Coronary artery (tissue), 2 donors: ENCODE measurements at regions not wholly inside any gene's neighbourhood (a gene's known extent, or its start where the extent isn't known, plus 50 kb on each side); places are given as distances from the start of the nearest gene placed in this dataset.
"Not testable (repeated sequence)": the region's sequence is repeated elsewhere in the genome, so short reads cannot be mapped to it uniquely, and the experiment has no call there.

Source experiments
- DNase-seq: peaks from one replicate; pipeline ENCODE4 v3.0.0-alpha.2; 2017; ENCODE audit warnings: low spot score
- H3K27ac ChIP-seq, 2 donors: fragments of 200-600 bp; sonication (generic); one replicate each; pipeline ENCODE4 v1.5.1; 2016 to 2019
- H3K4me3 ChIP-seq: fragments of 200-600 bp; sonication (generic); 2 replicates; pipeline ENCODE4 v1.5.1; 2016; ENCODE audit warnings: mild to moderate bottlenecking, moderate library complexity
- TF ChIP-seq, protein P1 (sequence below): fragments of 200-600 bp; sonication (generic); IDR thresholded peaks from one replicate; pipeline ENCODE4 v1.5.1; 2019; ENCODE audit warnings: antibody characterized with exemption

DNA sequence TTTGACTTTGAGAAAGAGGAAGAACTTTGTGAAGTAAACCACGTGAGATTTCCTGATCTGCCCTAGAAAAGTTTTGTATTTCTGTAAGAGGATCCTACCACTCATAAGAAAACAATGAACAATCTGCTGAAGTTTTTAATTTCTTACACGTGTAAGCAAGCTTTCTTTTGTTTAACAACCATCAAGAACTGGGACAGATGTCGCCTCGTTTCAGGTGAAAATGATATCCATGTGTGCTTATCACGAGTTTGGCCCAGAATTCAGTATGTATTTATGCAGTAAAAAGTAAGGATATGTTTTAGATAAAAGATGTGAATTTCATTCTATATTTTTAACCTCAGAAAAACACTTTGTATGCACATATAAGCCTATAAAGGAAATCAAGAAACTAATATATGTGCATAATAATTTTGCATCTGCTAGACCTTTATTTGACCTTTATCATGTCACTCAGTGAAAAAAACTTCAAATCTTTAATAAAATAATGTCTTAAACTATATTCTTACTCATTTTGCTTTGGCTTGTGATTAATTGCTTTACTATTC is 56.9 kb upstream of the DHRS4 start:
- H3K27ac ChIP-seq: no peak overlapping the region
- no peak for DNase-seq
- TF ChIP-seq, protein P1, sequence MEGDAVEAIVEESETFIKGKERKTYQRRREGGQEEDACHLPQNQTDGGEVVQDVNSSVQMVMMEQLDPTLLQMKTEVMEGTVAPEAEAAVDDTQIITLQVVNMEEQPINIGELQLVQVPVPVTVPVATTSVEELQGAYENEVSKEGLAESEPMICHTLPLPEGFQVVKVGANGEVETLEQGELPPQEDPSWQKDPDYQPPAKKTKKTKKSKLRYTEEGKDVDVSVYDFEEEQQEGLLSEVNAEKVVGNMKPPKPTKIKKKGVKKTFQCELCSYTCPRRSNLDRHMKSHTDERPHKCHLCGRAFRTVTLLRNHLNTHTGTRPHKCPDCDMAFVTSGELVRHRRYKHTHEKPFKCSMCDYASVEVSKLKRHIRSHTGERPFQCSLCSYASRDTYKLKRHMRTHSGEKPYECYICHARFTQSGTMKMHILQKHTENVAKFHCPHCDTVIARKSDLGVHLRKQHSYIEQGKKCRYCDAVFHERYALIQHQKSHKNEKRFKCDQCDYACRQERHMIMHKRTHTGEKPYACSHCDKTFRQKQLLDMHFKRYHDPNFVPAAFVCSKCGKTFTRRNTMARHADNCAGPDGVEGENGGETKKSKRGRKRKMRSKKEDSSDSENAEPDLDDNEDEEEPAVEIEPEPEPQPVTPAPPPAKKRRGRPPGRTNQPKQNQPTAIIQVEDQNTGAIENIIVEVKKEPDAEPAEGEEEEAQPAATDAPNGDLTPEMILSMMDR: no peak
- no peak overlapping the region for H3K4me3 ChIP-seq

DNA sequence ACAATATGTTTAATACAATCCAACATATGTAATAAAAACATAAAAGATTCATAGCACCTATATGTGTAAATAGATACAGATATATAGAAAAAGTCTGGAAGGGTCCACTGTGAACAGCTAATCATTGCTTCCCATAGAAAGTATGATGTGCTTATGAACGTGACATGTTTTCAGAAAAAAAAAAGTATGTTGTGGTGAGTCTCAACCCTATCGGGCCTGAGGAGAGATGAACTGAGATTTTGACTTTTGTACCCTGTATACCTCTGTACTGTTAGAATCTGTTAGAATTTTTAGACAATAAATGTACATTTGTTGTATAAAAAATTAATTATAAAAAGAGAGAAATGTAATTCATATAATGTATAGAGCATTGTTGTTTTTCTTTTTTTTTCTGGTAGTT is 56.3 kb upstream of the DHRS4 start:
- not testable (repeated sequence) for DNase-seq, H3K27ac ChIP-seq, H3K4me3 ChIP-seq

DNA sequence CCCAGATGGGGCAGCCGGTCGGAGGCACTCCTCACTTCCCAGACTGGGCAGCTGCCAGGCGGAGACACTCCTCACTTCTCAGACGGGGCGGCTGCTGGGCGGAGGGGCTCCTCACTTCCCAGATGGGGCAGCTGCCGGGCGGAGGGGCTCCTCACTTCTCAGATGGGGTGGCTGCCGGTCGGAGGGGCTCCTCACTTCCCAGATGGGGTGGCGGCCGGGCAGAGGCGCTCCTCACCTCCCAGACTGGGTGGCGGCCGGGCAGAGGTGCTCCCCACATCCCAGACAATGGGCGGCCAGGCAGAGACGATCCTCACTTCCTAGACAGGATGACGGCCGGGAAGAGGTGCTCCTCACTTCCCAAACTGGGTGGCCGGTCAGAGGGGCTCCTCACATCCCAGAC is 55.2 kb upstream of the DHRS4 start:
- DNase-seq, H3K27ac ChIP-seq, H3K4me3 ChIP-seq: not testable (repeated sequence)

DNA sequence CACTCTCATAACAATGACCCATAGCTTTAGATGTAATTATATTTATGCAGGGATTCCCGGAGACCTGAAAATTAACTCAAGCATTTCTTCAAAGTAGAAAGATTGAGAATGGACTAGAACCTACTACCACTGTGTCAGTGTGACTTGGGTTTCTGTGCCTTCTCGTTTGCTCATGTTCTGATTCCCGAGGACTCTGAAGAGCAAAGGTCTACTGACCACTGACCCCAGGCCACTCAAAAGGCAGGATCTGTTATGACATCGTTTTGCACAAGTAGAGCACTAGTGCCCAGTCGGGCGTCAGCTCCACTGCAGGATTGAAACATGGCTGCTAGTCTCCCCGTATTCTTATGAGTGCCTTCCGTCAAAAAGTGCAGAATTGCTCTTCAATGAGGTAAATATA is 53.8 kb upstream of the DHRS4 start:
- DNase-seq: no peak
- no peak overlapping the region for H3K4me3 ChIP-seq
- TF ChIP-seq, protein P1: no peak
- H3K27ac ChIP-seq: no peak overlapping the region

DNA sequence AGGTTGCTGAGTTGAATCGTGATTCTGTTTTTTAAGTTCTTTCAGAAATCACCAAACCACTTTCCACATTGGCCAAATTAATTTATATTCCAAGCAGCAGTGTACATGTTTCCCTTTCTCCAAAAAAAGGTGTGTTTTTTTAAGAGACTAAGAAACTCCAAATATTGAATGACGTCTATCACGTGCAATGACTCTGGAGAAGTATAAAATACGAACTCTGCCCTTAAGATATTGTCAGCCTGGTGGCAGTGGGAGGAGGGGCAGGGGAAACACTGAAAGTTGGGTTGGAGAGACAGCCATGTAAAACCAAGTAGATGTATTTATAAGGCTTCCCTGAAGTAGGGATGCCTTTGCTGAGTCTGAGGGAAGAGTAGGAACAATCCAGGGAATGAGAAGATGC is 50.1 kb upstream of the DHRS4 start:
- H3K4me3 ChIP-seq: no peak overlapping the region
- DNase-seq: no peak
- TF ChIP-seq, protein P1: no peak
- H3K27ac ChIP-seq: no peak overlapping the region
